ENCODE measurements at regions not wholly inside any gene's neighbourhood (a gene's known extent, or its start where the extent isn't known, plus 50 kb on each side); places are given as distances from the start of the nearest gene placed in this dataset.

DNA sequence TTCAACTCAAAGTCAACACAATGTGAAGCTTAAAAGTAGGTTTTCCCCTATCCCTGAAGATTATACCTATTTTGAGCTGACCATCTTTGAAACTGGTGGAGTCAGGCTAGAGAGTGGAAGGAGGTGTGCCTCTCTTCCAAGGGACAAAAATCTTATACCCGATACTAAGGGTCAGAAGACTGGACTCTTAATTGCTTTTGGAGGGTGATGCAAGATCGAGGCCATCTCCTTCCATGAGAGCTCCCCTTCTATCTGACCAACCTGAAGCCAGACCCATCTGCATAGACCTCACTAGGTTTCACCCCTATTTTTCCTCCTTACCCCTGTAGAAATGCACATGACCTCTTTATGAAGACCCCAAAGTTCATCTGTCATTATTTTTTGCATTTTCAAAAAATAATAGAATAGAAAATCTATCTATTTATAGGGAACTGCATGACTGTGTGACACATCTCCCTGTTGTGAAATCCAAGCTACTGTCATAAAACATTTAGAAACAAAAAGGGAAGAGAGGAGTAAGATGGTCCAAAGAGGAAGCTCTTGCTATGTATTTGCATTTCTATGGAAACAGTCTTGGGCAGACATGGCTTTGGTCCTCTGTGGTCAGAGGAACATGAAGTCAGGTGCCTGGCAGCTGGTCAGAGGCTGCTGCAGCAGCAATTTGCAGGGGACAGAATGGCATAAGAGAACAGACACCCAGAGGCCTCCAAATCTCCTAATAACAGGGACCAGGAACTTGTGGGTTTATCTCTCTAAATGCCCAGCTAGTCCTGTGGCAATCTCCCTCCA lies 349.2 kb downstream of the MAFB start:
- Histone ChIP-seq H3K27me3 (ENCODE audit: insufficient read depth, low read length) (no peaks in the 10 kb centered on the region), H3K4me1 (ENCODE audit: insufficient read depth, low read length) (no peaks in the 10 kb centered on the region)

DNA sequence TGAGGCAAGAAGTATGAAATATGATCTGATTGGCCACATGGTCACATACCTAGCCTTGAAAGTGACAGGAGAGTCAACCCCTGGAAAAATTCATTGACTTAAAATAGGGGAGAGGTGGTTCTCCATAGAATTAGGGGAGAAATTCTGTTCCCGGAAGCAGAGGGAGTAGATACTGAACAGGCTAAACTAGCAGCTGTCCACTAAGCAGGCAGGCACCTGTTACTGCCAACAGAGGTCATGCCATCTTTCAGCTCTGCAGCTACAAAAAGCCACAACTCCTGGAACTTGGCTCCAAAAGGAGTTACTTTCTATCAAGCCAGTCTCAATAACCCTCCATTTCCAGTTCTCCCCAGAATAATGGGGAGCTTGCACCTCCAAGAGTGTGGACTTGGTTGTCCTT lies 352.5 kb downstream of the MAFB start:
- TF ChIP-seq, protein P1, sequence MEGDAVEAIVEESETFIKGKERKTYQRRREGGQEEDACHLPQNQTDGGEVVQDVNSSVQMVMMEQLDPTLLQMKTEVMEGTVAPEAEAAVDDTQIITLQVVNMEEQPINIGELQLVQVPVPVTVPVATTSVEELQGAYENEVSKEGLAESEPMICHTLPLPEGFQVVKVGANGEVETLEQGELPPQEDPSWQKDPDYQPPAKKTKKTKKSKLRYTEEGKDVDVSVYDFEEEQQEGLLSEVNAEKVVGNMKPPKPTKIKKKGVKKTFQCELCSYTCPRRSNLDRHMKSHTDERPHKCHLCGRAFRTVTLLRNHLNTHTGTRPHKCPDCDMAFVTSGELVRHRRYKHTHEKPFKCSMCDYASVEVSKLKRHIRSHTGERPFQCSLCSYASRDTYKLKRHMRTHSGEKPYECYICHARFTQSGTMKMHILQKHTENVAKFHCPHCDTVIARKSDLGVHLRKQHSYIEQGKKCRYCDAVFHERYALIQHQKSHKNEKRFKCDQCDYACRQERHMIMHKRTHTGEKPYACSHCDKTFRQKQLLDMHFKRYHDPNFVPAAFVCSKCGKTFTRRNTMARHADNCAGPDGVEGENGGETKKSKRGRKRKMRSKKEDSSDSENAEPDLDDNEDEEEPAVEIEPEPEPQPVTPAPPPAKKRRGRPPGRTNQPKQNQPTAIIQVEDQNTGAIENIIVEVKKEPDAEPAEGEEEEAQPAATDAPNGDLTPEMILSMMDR (IDR thresholded peaks at IDR 0.05; ENCODE audit: extremely low read depth, low read depth, low read length), result no peak
- Histone ChIP-seq H3K27ac (ENCODE audit: low read depth, low read length) (no peak overlapping the region), H2AFZ (ENCODE audit: low read length) (no peak overlapping the region)

More for the DNA sequence above, 349.2 kb downstream of the MAFB start:
- TF ChIP-seq, protein P1 (IDR thresholded peaks at IDR 0.05; ENCODE audit: extremely low read depth, low read depth, low read length), result no peak
- Histone ChIP-seq H3K4me2 (ENCODE audit: insufficient read depth, low read length) (no peak overlapping the region), H3K4me3 (ENCODE audit: insufficient read depth, low read length) (no peak overlapping the region), H3K79me2 (ENCODE audit: insufficient read depth, low read length) (no peaks in the 10 kb centered on the region), H3K9me3 (ENCODE audit: low read depth, low read length) (no peaks in the 10 kb centered on the region), H2AFZ (ENCODE audit: low read length) (no peak overlapping the region), H3K27ac (ENCODE audit: low read depth, low read length) (no peak overlapping the region), H3K36me3 (ENCODE audit: insufficient read depth, low read length) (no peaks in the 10 kb centered on the region), H4K20me1 (ENCODE audit: insufficient read depth, low read length) (no peaks in the 10 kb centered on the region)
- DNase-seq (ENCODE audit: insufficient read length, low spot score, missing footprints), result no peak

DNA sequence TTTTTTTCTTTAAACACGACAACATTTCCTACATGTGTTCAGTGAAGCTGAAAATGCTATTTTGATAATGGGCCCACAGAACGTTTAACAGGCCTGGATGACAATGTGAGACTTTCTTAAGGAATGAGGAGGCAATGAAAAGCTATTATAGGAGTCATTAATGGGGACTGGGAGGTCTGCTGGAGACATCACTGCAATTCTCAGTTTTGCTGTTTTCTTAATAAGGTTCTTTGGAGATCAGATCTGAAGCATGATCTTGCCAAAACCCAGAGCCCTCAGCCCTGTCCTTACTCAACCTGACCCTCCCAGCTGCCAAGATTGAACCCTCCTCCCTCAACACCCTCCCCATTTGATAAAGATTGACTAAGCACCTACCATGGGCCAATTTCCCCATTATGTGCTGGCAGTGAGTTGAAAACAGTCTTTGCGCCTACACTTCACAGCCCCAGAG lies 353.1 kb downstream of the MAFB start:
- Histone ChIP-seq H3K4me3 (ENCODE audit: insufficient read depth, low read length) (no peak overlapping the region), H4K20me1 (ENCODE audit: insufficient read depth, low read length) (no peaks in the 10 kb centered on the region), H3K79me2 (ENCODE audit: insufficient read depth, low read length) (no peaks in the 10 kb centered on the region), H3K36me3 (ENCODE audit: insufficient read depth, low read length) (no peaks in the 10 kb centered on the region), H3K27me3 (ENCODE audit: insufficient read depth, low read length) (no peaks in the 10 kb centered on the region), H3K4me1 (ENCODE audit: insufficient read depth, low read length) (no peaks in the 10 kb centered on the region), H3K9me3 (ENCODE audit: low read depth, low read length) (no peaks in the 10 kb centered on the region), H3K27ac (ENCODE audit: low read depth, low read length) (no peak overlapping the region), H3K4me2 (ENCODE audit: insufficient read depth, low read length) (no peak overlapping the region), H2AFZ (ENCODE audit: low read length) (no peak overlapping the region)
- no peak for DNase-seq (ENCODE audit: insufficient read length, low spot score, missing footprints)
- TF ChIP-seq, protein P1 (IDR thresholded peaks at IDR 0.05; ENCODE audit: extremely low read depth, low read depth, low read length), result no peak

More for the DNA sequence above, 352.5 kb downstream of the MAFB start:
- Histone ChIP-seq H3K79me2 (ENCODE audit: insufficient read depth, low read length) (no peaks in the 10 kb centered on the region), H3K27me3 (ENCODE audit: insufficient read depth, low read length) (no peaks in the 10 kb centered on the region), H3K4me1 (ENCODE audit: insufficient read depth, low read length) (no peaks in the 10 kb centered on the region), H3K9me3 (ENCODE audit: low read depth, low read length) (no peaks in the 10 kb centered on the region), H3K36me3 (ENCODE audit: insufficient read depth, low read length) (no peaks in the 10 kb centered on the region), H3K4me3 (ENCODE audit: insufficient read depth, low read length) (no peak overlapping the region), H4K20me1 (ENCODE audit: insufficient read depth, low read length) (no peaks in the 10 kb centered on the region), H3K4me2 (ENCODE audit: insufficient read depth, low read length) (no peak overlapping the region)
- DNase-seq (ENCODE audit: insufficient read length, low spot score, missing footprints), result no peak

DNA sequence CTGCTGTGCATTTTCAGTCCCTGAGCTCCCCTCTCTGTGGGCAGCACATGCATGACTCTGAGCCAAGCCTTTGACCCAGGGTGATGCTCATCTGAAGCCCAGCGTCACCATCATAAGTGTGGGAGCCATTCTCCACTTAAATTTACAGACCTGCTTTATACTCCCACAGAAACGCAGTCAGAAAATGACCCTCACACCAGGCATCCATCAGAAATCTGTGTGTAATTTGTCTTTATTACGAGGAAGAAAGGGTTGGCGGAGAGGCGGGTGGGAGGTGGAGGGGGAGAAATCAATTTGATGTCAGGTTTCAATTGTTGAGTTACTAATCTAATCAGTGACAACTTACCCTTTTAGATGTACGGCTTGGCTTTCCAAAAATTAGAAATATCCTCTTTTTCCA lies 353.6 kb downstream of the MAFB start:
- no peaks in the 10 kb centered on the region for H3K36me3 ChIP-seq (ENCODE audit: insufficient read depth, low read length)
- H3K4me3 ChIP-seq (ENCODE audit: insufficient read depth, low read length), result no peak overlapping the region
- H3K4me2 ChIP-seq (ENCODE audit: insufficient read depth, low read length), result no peak overlapping the region
- H3K79me2 ChIP-seq (ENCODE audit: insufficient read depth, low read length), result no peaks in the 10 kb centered on the region
- H3K27me3 ChIP-seq (ENCODE audit: insufficient read depth, low read length), result no peaks in the 10 kb centered on the region
- TF ChIP-seq, protein P1 (IDR thresholded peaks at IDR 0.05; ENCODE audit: extremely low read depth, low read depth, low read length), result no peak
- H3K27ac ChIP-seq (ENCODE audit: low read depth, low read length), result no peak overlapping the region
- H4K20me1 ChIP-seq (ENCODE audit: insufficient read depth, low read length), result no peaks in the 10 kb centered on the region
- no peak overlapping the region for H2AFZ ChIP-seq (ENCODE audit: low read length)
- H3K4me1 ChIP-seq (ENCODE audit: insufficient read depth, low read length), result no peaks in the 10 kb centered on the region
- DNase-seq (ENCODE audit: insufficient read length, low spot score, missing footprints), result no peak
- no peaks in the 10 kb centered on the region for H3K9me3 ChIP-seq (ENCODE audit: low read depth, low read length)
